MCF 10A (cell line): ENCODE measurements at regions not wholly inside any gene's neighbourhood (a gene's known extent, or its start where the extent isn't known, plus 50 kb on each side); places are given as distances from the start of the nearest gene placed in this dataset.

ENCODE experiments used
- BruUV-seq: library from RNA; stranded (reverse); fragments of 400-500 nt; replicated peaks from 2 replicates; lab custom pipeline; 2021; lab: Mats Ljungman, UMichigan
- CTCF ChIA-PET: fragments of 300-600 bp; sonication (Branson Sonifier 250); formaldehyde crosslinking; extraction: SDS; loops from one replicate; lab custom pipeline; 2021; ENCODE audit warnings: antibody characterized with exemption, inconsistent platforms; lab: Yijun Ruan, JAX
- POLR2A ChIA-PET: fragments of 300-600, 350-650 bp; sonication (Branson Sonifier 250); formaldehyde crosslinking; extraction: SDS; loops from one replicate; lab custom pipeline; 2020; ENCODE audit warnings: antibody characterized with exemption, inconsistent platforms; lab: Yijun Ruan, JAX
- DNase-seq: peaks from one replicate; pipeline ENCODE4 v3.0.0-alpha.2; 2018; ENCODE audit not compliant: unreplicated experiment
- H3K27ac Mint-ChIP-seq: one replicate; pipeline ENCODE4 v1.8.0; 2022; ENCODE audit warnings: mild to moderate bottlenecking, low read depth, mixed read lengths; ENCODE audit not compliant: unreplicated experiment
- H3K27me3 Mint-ChIP-seq: one replicate; pipeline ENCODE4 v1.8.0; 2022; ENCODE audit warnings: mixed read lengths; ENCODE audit not compliant: insufficient read depth, unreplicated experiment
- H3K36me3 Mint-ChIP-seq: one replicate; pipeline ENCODE4 v1.8.0; 2022; ENCODE audit warnings: mild to moderate bottlenecking, moderate library complexity, mixed read lengths; ENCODE audit not compliant: insufficient read depth, unreplicated experiment
- H3K4me1 Mint-ChIP-seq: one replicate; pipeline ENCODE4 v1.8.0; 2022; ENCODE audit warnings: mixed read lengths; ENCODE audit not compliant: insufficient read depth, unreplicated experiment
- H3K4me3 Mint-ChIP-seq: one replicate; pipeline ENCODE4 v1.8.0; 2022; ENCODE audit warnings: mild to moderate bottlenecking, moderate library complexity, mixed read lengths; ENCODE audit not compliant: unreplicated experiment
- H3K9me3 Mint-ChIP-seq: one replicate; pipeline ENCODE4 v1.8.0; 2022; ENCODE audit warnings: mixed read lengths; ENCODE audit not compliant: unreplicated experiment
- CTCF ChIP-seq: fragments of 200-600 bp; IDR thresholded peaks from one replicate; pipeline ENCODE4 v1.8.0; 2022; ENCODE audit warnings: antibody characterized with exemption, mild to moderate bottlenecking; ENCODE audit not compliant: unreplicated experiment
- intact Hi-C: fragments of 100-400 bp; cut with micrococcal nuclease; formaldehyde crosslinking; loops from 2 replicates; pipeline ENCODE4 v1.14.1; 2022

GRCh38 chr7:13581097-13581496 lies 408.4 kb downstream of the ETV1 start:
- Mint-ChIP-seq H3K4me3 (no peak overlapping the region), H3K9me3 (peaks cover 7% of the 10 kb centered on the region), H3K27ac (no peak overlapping the region), H3K4me1 (no peaks in the 10 kb centered on the region), H3K36me3 (no peaks in the 10 kb centered on the region), H3K27me3 (no peaks in the 10 kb centered on the region)
- CTCF ChIA-PET: interaction anchor here (0.5 to 0.8 kb wide), 3 partner anchors 229 to 1110 kb away, joined by 3 read pairs; no protein-coding TSS in a partner anchor
- intact Hi-C loops: no loop called here
- no peak for DNase-seq
- no TSS peak for BruUV-seq
- TF ChIP-seq CTCF: no peak
- POLR2A ChIA-PET: no interaction called here

- no peak for TF ChIP-seq CTCF
- H3K36me3 Mint-ChIP-seq: no peaks in the 10 kb centered on the region
- no peak overlapping the region for H3K4me3 Mint-ChIP-seq
- H3K27me3 Mint-ChIP-seq: no peaks in the 10 kb centered on the region
- ChIA-PET CTCF (interaction anchor here (1.3 kb wide), 1 partner anchor 10 kb away, joined by 4 read pairs; no protein-coding TSS in a partner anchor), POLR2A (no interaction called here)
- H3K9me3 Mint-ChIP-seq: peaks cover 34% of the 10 kb centered on the region
- H3K27ac Mint-ChIP-seq: no peak overlapping the region
- H3K4me1 Mint-ChIP-seq: no peaks in the 10 kb centered on the region
- intact Hi-C loops: no loop called here
- DNase-seq: no peak
- BruUV-seq: no TSS peak
These were observed 395.6 kb downstream of the ETV1 start for GRCh38 chr7:13593854-13594253.

- Mint-ChIP-seq H3K36me3 (no peaks in the 10 kb centered on the region), H3K4me1 (no peaks in the 10 kb centered on the region), H3K27me3 (no peaks in the 10 kb centered on the region), H3K4me3 (no peak overlapping the region), H3K9me3 (no peaks in the 10 kb centered on the region), H3K27ac (no peak overlapping the region)
- POLR2A ChIA-PET: no interaction called here
- no peak for TF ChIP-seq CTCF
- no TSS peak for BruUV-seq
- CTCF ChIA-PET: no interaction called here
- intact Hi-C loops: no loop called here
- DNase-seq: no peak
These were observed 387.4 kb downstream of the ETV1 start for GRCh38 chr7:13602036-13602435.

GRCh38 chr7:13603016-13603415 lies 386.4 kb downstream of the ETV1 start:
- ChIA-PET POLR2A (no interaction called here), CTCF (interaction anchor here (0.9 kb wide), 1 partner anchor 77 kb away, joined by 4 read pairs; no protein-coding TSS in a partner anchor)
- Mint-ChIP-seq H3K9me3 (no peaks in the 10 kb centered on the region), H3K27ac (no peak overlapping the region), H3K4me3 (no peak overlapping the region), H3K4me1 (no peaks in the 10 kb centered on the region), H3K27me3 (no peaks in the 10 kb centered on the region), H3K36me3 (no peaks in the 10 kb centered on the region)
- no peak for DNase-seq
- no TSS peak for BruUV-seq
- no peak for TF ChIP-seq CTCF
- intact Hi-C loops: no loop called here
